ENCODE measurements at regions not wholly inside any gene's neighbourhood (a gene's known extent, or its start where the extent isn't known, plus 50 kb on each side); places are given as distances from the start of the nearest gene placed in this dataset.

DNA sequence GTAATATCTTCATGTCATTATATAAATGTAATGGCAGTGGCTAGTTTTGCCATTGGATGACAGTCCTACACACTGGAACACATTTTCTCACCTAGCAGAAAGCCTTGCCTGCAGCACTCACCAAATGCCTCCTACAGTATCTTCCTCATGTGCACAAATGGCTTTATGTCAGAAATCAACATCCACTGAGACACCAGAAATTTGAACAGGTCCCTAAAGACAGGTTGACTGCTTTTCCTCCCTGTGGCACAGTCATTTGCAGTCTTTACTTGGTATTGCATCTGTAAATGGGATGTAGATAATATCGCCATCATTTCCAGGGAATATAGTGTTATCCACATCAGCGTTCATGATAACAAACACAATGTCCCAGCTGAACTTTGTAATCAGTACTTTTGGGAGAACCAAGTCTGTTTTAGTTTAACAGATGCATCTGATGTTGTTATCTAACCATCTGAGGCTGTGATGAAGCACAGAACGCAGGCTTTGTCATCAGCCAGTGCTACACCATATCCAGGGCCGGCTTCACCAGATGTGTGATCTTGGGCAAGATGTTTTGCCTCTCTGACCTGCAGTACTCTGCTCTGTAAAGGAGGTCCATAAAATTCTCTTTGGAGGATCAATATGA lies 83.9 kb upstream of the TAS2R1 start:
- no peak for DNase-seq
- intact Hi-C loops (cut with DNase I) = no loop called here

DNA sequence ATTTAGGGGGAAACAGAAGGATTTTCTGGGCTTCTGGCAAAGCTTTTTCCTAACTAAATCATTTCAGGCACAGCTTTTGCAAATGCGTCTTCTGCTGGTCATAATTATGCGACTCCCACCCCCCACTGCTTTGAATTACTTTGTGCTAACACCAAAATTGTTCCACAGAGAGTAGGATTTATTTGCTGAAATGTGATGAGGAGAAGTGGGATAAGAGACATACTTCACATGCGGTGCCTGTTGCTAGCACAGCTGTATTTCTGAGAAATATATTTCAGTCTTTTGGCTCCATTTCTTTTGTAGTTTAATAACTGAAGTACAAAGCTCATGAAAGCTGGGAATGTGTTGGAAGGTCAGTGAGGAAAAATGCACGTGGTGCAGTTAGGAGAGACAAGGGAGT lies 83.2 kb upstream of the TAS2R1 start:
- intact Hi-C loops (cut with DNase I) = no loop called here
- no peak for DNase-seq

DNA sequence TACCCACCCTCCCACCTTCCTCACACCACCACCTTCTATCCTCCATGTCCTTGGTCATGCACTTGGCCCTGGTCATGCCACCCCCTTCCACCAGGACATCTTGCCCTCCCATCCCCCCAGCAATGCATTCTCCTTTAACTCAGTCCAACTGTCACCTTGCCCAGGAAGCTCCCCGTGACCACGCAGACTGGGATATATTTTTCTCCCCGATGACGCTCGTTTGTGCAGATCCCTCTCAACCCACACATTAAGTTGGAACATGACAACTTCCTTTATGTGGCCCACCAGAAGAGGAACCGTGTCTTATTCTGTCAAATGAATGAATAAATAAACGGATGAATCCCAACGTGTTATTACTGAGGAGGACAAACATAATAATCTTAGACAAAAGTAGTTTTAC lies 82.8 kb upstream of the TAS2R1 start:
- intact Hi-C loops (cut with DNase I) = no loop called here
- DNase-seq = peak in 1 of 10 donors; percentile 61

DNA sequence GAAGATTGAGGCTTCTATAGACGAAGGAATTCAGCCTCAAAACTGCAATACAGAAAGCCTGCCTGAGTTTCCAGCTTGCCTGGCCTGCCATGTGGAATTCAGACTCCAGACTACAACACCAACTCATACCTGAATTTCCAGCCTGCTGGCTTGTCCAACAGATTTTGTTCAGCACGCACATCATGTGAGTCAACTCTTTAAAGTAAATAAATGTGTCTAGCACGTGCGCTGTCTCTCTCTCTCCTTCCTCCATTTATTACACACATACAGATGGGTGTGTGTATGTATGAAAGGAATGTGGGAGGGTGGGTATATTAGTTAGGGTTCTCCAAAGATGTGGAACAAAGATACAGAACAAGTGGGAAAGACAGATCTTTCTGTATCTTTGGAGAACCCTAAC lies 82.4 kb upstream of the TAS2R1 start:
- intact Hi-C loops (cut with DNase I) = no loop called here
- DNase-seq = no peak

DNA sequence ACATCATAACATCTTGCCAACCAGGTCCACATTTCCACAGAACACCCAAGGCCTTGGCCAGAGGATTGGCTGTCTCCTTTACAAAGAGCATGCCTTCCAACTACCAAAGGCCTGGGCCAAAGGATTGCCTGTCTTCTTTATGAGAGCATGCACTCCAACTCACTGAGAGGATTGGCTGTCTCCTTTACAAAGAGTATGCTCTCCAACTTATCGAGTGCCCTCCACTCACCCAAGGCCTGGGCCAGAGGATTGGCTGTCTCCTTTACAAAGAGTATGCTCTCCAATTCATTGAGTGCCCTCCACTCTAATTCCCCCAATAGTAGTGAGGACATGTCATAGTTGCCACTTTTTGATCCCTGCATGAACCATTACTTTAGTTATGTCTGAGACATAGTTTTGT lies 79.9 kb upstream of the TAS2R1 start:
- no peak for DNase-seq
- intact Hi-C loops (cut with DNase I) = no loop called here

DNA sequence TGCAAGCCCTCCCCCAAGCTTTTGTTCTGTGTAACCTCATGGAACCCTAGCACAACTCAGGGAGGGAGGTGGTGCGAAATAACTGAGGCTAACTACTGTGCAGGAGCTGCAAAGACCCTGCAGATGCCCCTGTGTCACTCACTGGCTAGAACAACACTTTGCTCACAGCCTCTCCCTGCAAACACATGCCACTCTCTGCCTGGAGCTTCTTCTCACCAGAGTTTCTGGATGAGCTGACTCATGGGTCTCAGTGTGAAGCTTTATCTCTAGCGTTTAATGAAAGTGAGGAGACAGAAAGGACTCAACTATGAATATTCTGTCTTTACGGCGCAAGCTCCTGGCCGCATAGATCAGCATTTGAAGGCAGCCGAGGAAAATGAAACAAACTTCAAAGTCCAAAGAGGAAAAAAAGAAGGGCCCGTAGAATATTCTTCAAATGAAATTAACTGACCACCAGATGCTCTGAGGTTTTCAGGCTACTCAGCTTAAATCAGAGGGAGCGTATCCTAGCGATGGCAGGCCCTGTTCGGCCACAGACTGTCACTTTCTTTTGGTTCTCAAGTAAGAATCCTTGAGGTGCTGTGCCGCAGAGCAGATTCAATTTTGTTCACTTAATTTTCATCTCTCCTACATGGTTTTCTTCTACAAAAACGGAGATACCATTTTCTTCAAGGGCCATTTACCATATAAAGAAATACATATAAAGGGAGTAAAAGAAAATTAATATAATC lies 77.7 kb upstream of the TAS2R1 start:
- intact Hi-C loops (cut with DNase I) = no loop called here
- peak in 1 of 10 donors; percentile 74 for DNase-seq

DNA sequence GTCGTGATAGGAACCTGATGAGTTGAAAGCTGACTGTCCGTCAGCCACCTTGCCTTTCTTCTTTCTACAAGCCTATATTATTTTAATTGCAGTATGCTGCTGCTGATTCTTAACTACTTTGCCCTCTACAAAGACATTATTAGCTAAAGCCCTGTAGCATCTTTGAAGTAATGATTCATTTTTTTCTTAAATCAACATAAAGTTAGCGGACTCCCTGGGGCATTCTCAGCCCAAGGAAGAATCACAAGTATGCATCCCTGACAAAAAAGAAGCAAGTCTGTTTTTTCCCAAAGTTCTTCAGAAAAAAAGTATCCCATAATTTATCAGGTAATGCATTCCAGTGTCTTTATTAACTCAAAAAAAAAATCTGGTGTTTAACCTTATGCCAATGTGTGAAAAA lies 69.5 kb upstream of the TAS2R1 start:
- intact Hi-C loops (cut with DNase I) = no loop called here
- no peak for DNase-seq

DNA sequence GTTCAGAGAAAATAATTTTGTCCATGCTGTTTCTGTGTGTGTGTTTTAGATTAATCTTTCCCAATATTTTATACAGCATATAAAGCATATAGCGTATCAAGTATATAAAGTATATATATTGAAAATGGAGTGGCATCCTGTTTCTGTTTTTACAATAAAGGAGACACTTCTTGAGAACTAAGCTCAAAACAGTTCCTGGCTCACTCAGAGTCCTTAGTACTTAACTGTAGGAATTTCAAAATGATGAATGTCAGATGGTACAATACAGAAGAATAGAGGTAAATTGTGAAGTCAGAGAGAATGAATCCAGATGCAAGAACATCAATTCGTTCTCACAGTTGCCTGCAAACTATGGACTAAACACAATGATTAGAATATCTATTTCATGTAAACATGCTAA lies 68.7 kb upstream of the TAS2R1 start:
- DNase-seq = no peak
- intact Hi-C loops (cut with DNase I) = no loop called here

DNA sequence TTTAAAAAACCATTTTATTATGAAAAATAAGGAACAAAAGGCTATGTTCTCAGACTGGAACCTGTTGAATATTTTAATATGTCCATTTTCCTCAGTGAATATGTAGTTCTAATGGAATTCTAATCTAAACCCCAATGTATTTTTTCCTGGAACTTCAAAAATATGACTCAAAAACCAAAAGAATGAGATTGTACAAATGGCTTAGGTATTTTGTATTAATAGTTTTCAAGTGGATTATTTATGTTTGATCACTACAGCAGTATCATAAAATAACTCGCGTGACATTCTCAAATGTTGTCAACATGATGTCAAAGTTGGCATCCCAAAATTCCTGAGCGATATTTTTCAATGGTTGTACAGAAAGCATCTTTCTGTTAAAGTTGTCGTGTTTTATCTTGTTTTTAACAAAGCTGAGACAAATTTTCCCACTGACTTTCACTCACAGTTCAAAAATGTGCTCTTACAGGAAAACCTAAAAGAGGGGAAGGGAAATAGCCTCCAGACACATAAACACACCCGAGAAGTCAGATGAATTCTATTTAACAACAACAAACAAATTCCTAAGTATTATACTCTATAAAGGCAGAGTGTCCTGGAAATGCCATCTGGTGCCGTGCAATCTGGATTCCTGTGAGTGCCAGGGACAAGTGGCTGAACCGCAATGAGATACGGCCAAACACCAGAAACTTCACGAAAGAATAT lies 68.1 kb upstream of the TAS2R1 start:
- no peak for DNase-seq
- intact Hi-C loops (cut with DNase I) = no loop called here

DNA sequence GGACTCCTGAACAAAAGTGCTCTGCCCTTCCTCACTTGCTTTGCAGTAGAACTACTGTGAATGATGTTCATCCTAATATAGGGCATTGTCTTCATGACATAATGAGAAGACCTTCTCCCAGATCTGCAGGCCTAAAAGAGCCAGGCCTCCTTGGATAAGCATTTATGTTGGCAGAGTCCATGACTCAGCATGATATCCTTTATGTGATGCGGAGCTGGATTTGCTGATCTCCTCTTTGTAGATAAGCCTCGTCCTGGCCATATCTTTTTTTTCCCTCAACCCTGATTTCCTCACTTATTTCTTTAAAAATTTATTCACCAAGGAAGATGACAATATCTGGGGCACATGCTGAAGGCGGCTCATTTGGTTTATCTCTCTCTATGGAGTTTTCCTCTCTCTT lies 62.4 kb upstream of the TAS2R1 start:
- DNase-seq = no peak
- intact Hi-C loops (cut with DNase I) = no loop called here

DNA sequence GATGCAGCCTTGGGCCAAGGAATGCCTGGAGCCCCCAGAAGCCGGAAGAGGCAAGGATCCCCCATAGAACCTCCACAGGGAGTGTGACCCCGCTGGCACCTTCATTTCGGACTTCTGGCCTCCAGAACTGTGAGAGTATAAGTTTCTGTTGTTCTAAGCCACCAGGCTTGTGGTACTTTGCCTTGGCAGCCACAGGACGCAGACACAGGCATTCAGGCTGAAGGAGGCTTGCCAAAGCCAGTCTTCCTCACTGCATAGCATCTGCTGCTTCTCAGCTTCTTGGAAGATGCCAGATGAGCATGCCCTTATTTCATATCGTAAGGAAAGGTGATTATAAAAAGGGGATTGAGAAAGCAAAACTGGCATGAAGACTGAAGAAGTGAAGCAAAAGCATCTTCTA lies 61.1 kb upstream of the TAS2R1 start:
- peak in 2 of 10 donors; percentile 66 to 78 for DNase-seq
- intact Hi-C loops (cut with DNase I) = no loop called here

DNA sequence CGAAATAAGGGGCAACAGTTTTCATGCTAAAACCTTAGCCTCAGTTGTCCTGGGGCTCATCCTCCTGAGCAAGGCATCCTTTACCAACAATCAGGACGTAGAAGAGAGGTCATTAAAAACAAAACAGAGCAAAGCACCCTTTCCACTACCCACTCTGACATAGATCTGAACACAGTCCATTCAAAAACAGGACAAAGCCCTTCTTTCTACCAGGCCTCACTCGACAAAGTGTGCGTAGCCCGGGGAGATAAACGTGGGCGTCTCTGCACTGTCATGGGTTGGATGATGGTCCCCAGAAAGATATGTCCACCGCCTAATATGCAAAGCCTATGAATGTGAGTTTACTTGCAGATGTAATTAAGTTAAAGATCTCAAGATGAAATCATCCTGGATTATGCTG lies 60.6 kb upstream of the TAS2R1 start:
- intact Hi-C loops (cut with DNase I) = no loop called here
- no peak for DNase-seq

DNA sequence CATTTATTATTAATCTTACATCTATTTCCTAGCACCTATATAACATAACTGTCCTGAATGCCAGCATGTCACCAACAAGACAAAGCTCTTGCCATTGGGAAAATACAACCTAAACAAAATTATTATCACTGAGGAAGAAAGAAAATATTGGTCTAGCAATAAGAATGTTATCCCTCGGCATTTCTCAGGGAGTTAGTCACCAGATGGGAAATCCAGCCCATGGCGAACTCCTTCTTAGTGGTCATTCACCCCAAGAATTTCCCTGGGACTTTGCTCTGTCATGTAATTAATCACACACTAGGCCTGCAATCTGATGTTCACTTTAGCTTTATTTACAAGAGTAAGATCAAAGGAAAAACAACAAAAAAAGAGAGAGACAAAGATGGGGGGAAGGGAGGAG lies 56.1 kb upstream of the TAS2R1 start:
- intact Hi-C loops (cut with DNase I) = no loop called here
- no peak for DNase-seq

DNA sequence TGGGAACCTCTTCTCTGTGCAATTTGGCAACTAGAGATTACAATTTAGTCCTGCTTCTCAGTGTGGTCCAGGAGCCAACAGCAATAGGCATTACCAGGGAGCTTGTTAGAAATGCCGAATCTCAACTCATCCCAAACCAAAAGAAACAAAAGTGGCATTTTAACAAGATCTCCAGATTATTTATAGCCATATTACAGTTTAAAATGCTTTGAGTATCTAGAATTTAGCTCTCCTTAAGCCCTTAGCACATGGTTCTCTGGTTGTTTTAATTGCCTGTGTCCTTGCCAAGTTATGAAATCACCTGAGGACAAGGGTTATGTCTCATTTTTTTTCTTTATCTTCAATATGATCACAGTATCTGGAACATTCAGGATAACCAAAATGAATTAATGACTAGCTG lies 51.6 kb upstream of the TAS2R1 start:
- no peak for DNase-seq
- intact Hi-C loops (cut with DNase I) = no loop called here

Data from posterior cingulate gyrus (tissue), 11 donors.